ENCODE measurements at regions not wholly inside any gene's neighbourhood (a gene's known extent, or its start where the extent isn't known, plus 50 kb on each side); places are given as distances from the start of the nearest gene placed in this dataset.

DNA sequence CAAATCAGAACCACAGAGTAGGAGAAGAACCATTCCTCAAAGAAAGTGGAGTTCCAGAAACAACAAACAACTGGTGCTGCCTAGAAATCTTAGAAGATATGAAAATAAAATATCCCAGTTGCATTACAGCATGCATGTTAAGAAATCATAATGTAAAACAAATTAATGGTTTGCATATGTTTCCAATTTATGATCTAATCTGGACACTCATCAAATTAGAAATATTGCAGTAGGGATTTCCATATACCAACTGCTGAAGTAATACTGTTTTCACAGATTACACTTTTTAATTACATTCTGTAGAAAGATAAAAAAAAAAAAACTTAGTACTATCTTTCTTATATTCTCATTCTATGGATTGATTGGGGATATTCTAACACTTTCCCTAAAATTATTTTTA, 1034.6 kb upstream of the C9orf72 start:
- no peaks in the 10 kb centered on the region for H3K36me3 ChIP-seq (ENCODE audit: low read depth, missing control alignments)
- intact Hi-C loops (cut with DNase I; ENCODE audit: low total_unique reads) = no loop called here
- H3K27me3 ChIP-seq = no peaks in the 10 kb centered on the region
- no peaks in the 10 kb centered on the region for H3K9me3 ChIP-seq
- no peak overlapping the region for H3K4me3 ChIP-seq
- no peak for DNase-seq
- no peaks in the 10 kb centered on the region for H3K4me1 ChIP-seq
- no peak for TF ChIP-seq POLR2A (IDR thresholded peaks at IDR 0.05)
- TF ChIP-seq, protein P1, sequence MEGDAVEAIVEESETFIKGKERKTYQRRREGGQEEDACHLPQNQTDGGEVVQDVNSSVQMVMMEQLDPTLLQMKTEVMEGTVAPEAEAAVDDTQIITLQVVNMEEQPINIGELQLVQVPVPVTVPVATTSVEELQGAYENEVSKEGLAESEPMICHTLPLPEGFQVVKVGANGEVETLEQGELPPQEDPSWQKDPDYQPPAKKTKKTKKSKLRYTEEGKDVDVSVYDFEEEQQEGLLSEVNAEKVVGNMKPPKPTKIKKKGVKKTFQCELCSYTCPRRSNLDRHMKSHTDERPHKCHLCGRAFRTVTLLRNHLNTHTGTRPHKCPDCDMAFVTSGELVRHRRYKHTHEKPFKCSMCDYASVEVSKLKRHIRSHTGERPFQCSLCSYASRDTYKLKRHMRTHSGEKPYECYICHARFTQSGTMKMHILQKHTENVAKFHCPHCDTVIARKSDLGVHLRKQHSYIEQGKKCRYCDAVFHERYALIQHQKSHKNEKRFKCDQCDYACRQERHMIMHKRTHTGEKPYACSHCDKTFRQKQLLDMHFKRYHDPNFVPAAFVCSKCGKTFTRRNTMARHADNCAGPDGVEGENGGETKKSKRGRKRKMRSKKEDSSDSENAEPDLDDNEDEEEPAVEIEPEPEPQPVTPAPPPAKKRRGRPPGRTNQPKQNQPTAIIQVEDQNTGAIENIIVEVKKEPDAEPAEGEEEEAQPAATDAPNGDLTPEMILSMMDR (IDR thresholded peaks at IDR 0.05) = no peak
- no peak overlapping the region for H3K27ac ChIP-seq

DNA sequence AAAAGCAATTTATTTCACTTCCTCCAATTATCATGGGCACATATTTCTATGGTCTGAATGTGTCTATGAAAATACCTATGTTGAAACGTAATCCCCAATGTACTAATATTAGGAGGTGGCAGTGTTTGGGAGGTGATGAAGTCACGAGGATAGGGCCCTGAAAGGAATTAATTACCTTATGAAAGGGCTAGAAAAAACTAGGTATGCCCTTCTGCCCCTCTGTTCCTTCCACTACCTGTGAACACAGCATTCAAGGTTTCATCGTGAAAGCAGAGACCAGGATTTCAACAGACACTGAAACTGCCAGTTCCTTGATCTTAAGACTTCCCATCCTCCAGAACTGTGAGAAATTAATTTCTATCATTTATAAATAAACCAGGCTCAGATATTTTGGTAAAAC, 1037.1 kb upstream of the C9orf72 start:
- H3K9me3 ChIP-seq = no peaks in the 10 kb centered on the region
- H3K27ac ChIP-seq = no peak overlapping the region
- intact Hi-C loops (cut with DNase I; ENCODE audit: low total_unique reads) = no loop called here
- no peak overlapping the region for H3K4me3 ChIP-seq
- no peaks in the 10 kb centered on the region for H3K36me3 ChIP-seq (ENCODE audit: low read depth, missing control alignments)
- H3K4me1 ChIP-seq = no peaks in the 10 kb centered on the region
- WGBS, 2 donors = 69 to 78% methylated on average over 3 of the region's 3 CpGs
- no peaks in the 10 kb centered on the region for H3K27me3 ChIP-seq
- TF ChIP-seq, protein P1 (IDR thresholded peaks at IDR 0.05) = no peak
- no peak for TF ChIP-seq POLR2A (IDR thresholded peaks at IDR 0.05)
- no peak for DNase-seq

DNA sequence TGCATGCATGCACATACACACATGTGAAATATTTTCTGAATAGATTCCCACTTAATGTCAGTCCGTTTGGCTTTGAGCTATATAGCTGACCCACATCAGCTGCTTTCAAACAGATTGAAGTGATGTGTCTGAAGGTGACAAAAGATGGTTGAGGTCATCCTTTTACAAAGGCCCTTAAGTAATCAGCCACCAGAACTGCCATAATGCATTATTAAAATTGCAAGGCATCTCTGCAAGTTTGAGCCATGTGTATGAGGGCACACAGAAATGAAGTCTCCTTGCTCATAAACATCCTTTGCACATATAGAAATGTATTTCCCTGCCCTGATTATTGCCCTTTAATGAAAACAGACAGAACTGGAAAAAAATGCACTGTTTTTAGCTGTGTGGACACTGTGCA, 1043.0 kb upstream of the C9orf72 start:
- H3K4me1 ChIP-seq = no peaks in the 10 kb centered on the region
- H3K9me3 ChIP-seq = no peaks in the 10 kb centered on the region
- intact Hi-C loops (cut with DNase I; ENCODE audit: low total_unique reads) = no loop called here
- no peak for DNase-seq
- H3K4me3 ChIP-seq = no peak overlapping the region
- 65 to 88% methylated on average over 1 of the region's 1 CpG for WGBS, 2 donors
- no peaks in the 10 kb centered on the region for H3K27me3 ChIP-seq
- no peaks in the 10 kb centered on the region for H3K36me3 ChIP-seq (ENCODE audit: low read depth, missing control alignments)
- no peak for TF ChIP-seq POLR2A (IDR thresholded peaks at IDR 0.05)
- TF ChIP-seq, protein P1 (IDR thresholded peaks at IDR 0.05) = no peak
- H3K27ac ChIP-seq = no peak overlapping the region

DNA sequence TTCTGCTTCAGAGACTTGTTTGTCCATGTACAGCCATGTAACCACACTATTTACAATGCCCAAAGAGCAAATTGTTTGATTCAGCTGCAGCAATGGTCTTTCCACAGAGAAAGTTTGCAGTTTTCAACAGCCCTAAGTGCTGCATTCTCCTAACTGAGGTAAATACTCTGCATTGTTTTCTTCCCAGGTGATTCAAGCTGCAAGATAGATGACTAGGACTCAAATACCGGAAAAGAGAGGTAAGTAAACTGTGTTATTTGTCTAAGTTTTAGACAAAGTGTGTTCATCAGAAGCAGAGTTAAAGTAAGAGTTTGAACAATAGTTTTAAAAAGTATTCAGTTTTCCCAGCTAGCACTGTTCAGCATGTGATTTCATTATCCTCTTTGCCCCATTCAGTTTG, 1046.7 kb upstream of the C9orf72 start:
- Histone ChIP-seq H3K9me3 (no peaks in the 10 kb centered on the region), H3K27me3 (no peaks in the 10 kb centered on the region), H3K27ac (no peak overlapping the region), H3K4me1 (no peaks in the 10 kb centered on the region), H3K36me3 (ENCODE audit: low read depth, missing control alignments) (no peaks in the 10 kb centered on the region), H3K4me3 (no peak overlapping the region)
- TF ChIP-seq, protein P1 (IDR thresholded peaks at IDR 0.05) = no peak
- WGBS, 2 donors = 66 to 80% methylated on average over 1 of the region's 1 CpG
- intact Hi-C loops (cut with DNase I; ENCODE audit: low total_unique reads) = no loop called here
- DNase-seq = no peak

DNA sequence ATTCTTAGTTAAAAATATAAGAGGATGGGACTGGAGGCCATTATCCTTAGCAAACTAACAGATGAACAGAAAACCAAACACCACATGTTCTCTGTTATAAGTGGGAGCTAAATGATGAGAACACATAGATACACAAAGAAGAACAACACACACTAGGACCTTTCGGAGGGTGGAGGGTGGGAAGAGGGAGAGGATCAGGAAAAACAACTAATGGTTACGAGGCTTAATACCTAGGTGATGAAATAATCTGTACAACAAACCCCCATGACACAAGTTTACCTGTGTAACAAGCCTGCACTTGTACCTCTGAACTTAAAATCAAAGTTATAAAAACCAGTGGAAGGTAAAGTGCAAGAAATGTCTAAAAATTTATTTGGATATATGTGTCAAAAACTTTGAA, 1047.4 kb upstream of the C9orf72 start:
- 72 to 86% methylated on average over 2 of the region's 2 CpGs for WGBS, 2 donors
- Histone ChIP-seq H3K4me3 (no peak overlapping the region), H3K27ac (no peak overlapping the region), H3K27me3 (no peaks in the 10 kb centered on the region), H3K4me1 (no peaks in the 10 kb centered on the region), H3K36me3 (ENCODE audit: low read depth, missing control alignments) (no peaks in the 10 kb centered on the region), H3K9me3 (no peaks in the 10 kb centered on the region)
- TF ChIP-seq, protein P1 (IDR thresholded peaks at IDR 0.05) = no peak
- no peak for TF ChIP-seq POLR2A (IDR thresholded peaks at IDR 0.05)
- intact Hi-C loops (cut with DNase I; ENCODE audit: low total_unique reads) = no loop called here
- no peak for DNase-seq

Data from testis (tissue), 2 donors.